Spinal cord (tissue), 9 donors: ENCODE measurements at regions not wholly inside any gene's neighbourhood (a gene's known extent, or its start where the extent isn't known, plus 50 kb on each side); places are given as distances from the start of the nearest gene placed in this dataset.
A peak's percentile ranks its signal among the peaks of the same experiment; 100 is the strongest.

Source experiments
- DNase-seq, 6 donors: peaks; one replicate each; pipeline versions ENCODE4 v3.0.0 to v3.0.0-alpha.2; 2013 to 2015; ENCODE audit warnings: low spot score in 6 of 6, low read depth in 4 of 6
- H3K27ac ChIP-seq: one replicate; pipeline ENCODE4 v1.5.1; 2013; ENCODE audit warnings: low read depth, low read length, control low read depth
- H3K27me3 ChIP-seq: one replicate; pipeline ENCODE4 v1.6.1; 2013; ENCODE audit warnings: low read length; ENCODE audit not compliant: control insufficient read depth, insufficient read depth
- H3K36me3 ChIP-seq: one replicate; pipeline ENCODE4 v1.6.1; 2013; ENCODE audit warnings: low read length; ENCODE audit not compliant: control insufficient read depth, insufficient read depth
- H3K4me1 ChIP-seq: one replicate; pipeline ENCODE4 v1.6.1; 2013; ENCODE audit warnings: low read length; ENCODE audit not compliant: control insufficient read depth, insufficient read depth
- H3K4me3 ChIP-seq: one replicate; pipeline ENCODE4 v1.5.1; 2013; ENCODE audit warnings: low read depth, low read length, control low read depth
- H3K9me3 ChIP-seq: one replicate; pipeline ENCODE4 v1.6.1; 2013; ENCODE audit warnings: low read length; ENCODE audit not compliant: control insufficient read depth, insufficient read depth
- WGBS: methylation state at CpG from one replicate; pipeline ENCODE4 v1.1.5; 2013; ENCODE audit warnings: missing lambda C conversion rate; ENCODE audit not compliant: insufficient coverage; 5-methylcytosine and 5-hydroxymethylcytosine counted together
- donor health status: healthy.

GRCh38 chr11:92129811-92130210 is 94.8 kb upstream of the FAT3 start:
- no peak overlapping the region for H3K27ac ChIP-seq
- peak in 1 of 6 donors; percentile 21 for DNase-seq
- no peaks in the 10 kb centered on the region for H3K27me3 ChIP-seq
- H3K4me3 ChIP-seq = no peak overlapping the region
- 43% methylated on average over 1 of the region's 1 CpG for WGBS
- no peaks in the 10 kb centered on the region for H3K9me3 ChIP-seq
- no peaks in the 10 kb centered on the region for H3K36me3 ChIP-seq
- no peaks in the 10 kb centered on the region for H3K4me1 ChIP-seq

GRCh38 chr11:92128026-92128425 is 96.6 kb upstream of the FAT3 start:
- no CpG with 5 or more reads among the region's 2 CpGs for WGBS
- no peaks in the 10 kb centered on the region for H3K9me3 ChIP-seq
- no peak for DNase-seq
- H3K27ac ChIP-seq = no peak overlapping the region
- H3K4me1 ChIP-seq = no peaks in the 10 kb centered on the region
- no peaks in the 10 kb centered on the region for H3K36me3 ChIP-seq
- no peaks in the 10 kb centered on the region for H3K27me3 ChIP-seq
- H3K4me3 ChIP-seq = no peak overlapping the region

GRCh38 chr11:92125321-92125720 is 99.3 kb upstream of the FAT3 start:
- Histone ChIP-seq H3K9me3 (no peaks in the 10 kb centered on the region), H3K36me3 (no peaks in the 10 kb centered on the region), H3K4me3 (no peak overlapping the region), H3K4me1 (no peaks in the 10 kb centered on the region), H3K27me3 (no peaks in the 10 kb centered on the region), H3K27ac (no peak overlapping the region)
- DNase-seq = no peak

- H3K9me3 ChIP-seq = no peaks in the 10 kb centered on the region
- H3K27ac ChIP-seq = no peak overlapping the region
- H3K27me3 ChIP-seq = no peaks in the 10 kb centered on the region
- peak in 1 of 6 donors; percentile 15 for DNase-seq
- H3K4me1 ChIP-seq = no peaks in the 10 kb centered on the region
- no peaks in the 10 kb centered on the region for H3K36me3 ChIP-seq
- H3K4me3 ChIP-seq = no peak overlapping the region
- WGBS = 100% methylated on average over 1 of the region's 1 CpG
Observed at GRCh38 chr11:92123540-92123939, 101.1 kb upstream of the FAT3 start.

GRCh38 chr11:92122561-92122960 is 102.1 kb upstream of the FAT3 start:
- no peak for DNase-seq
- no CpG with 5 or more reads among the region's 1 CpG for WGBS

GRCh38 chr11:92111287-92111686 is 113.3 kb upstream of the FAT3 start:
- WGBS = 87% methylated on average over 4 of the region's 4 CpGs

More at GRCh38 chr11:92122561-92122960, 102.1 kb upstream of the FAT3 start:
- Histone ChIP-seq H3K27me3 (no peaks in the 10 kb centered on the region), H3K36me3 (no peaks in the 10 kb centered on the region), H3K4me3 (no peak overlapping the region), H3K27ac (no peak overlapping the region), H3K4me1 (no peaks in the 10 kb centered on the region), H3K9me3 (no peaks in the 10 kb centered on the region)

GRCh38 chr11:92109466-92109865 is 115.2 kb upstream of the FAT3 start:
- WGBS = 63% methylated on average over 1 of the region's 1 CpG
- H3K4me3 ChIP-seq = no peak overlapping the region
- H3K36me3 ChIP-seq = no peaks in the 10 kb centered on the region
- H3K9me3 ChIP-seq = peaks cover 2% of the 10 kb centered on the region
- DNase-seq = no peak
- H3K4me1 ChIP-seq = no peaks in the 10 kb centered on the region
- no peak overlapping the region for H3K27ac ChIP-seq
- no peaks in the 10 kb centered on the region for H3K27me3 ChIP-seq

More at GRCh38 chr11:92111287-92111686, 113.3 kb upstream of the FAT3 start:
- Histone ChIP-seq H3K4me1 (no peaks in the 10 kb centered on the region), H3K4me3 (no peak overlapping the region), H3K27ac (no peak overlapping the region), H3K36me3 (no peaks in the 10 kb centered on the region), H3K9me3 (peaks cover 2% of the 10 kb centered on the region), H3K27me3 (no peaks in the 10 kb centered on the region)
- DNase-seq = no peak

GRCh38 chr11:92107331-92107730 is 117.3 kb upstream of the FAT3 start:
- no peak for DNase-seq
- H3K4me3 ChIP-seq = no peak overlapping the region
- no peaks in the 10 kb centered on the region for H3K27me3 ChIP-seq
- no peak overlapping the region for H3K27ac ChIP-seq
- WGBS = 95% methylated on average over 2 of the region's 5 CpGs
- H3K4me1 ChIP-seq = no peaks in the 10 kb centered on the region
- no peaks in the 10 kb centered on the region for H3K9me3 ChIP-seq
- H3K36me3 ChIP-seq = no peaks in the 10 kb centered on the region

GRCh38 chr11:92104349-92104748 is 120.3 kb upstream of the FAT3 start:
- H3K27me3 ChIP-seq = no peaks in the 10 kb centered on the region
- H3K4me3 ChIP-seq = no peak overlapping the region
- no peaks in the 10 kb centered on the region for H3K4me1 ChIP-seq
- WGBS = no CpG with 5 or more reads among the region's 1 CpG
- no peaks in the 10 kb centered on the region for H3K36me3 ChIP-seq
- H3K27ac ChIP-seq = no peak overlapping the region
- no peaks in the 10 kb centered on the region for H3K9me3 ChIP-seq
- DNase-seq = no peak

- WGBS = no CpG with 5 or more reads among the region's 1 CpG
- H3K4me1 ChIP-seq = no peaks in the 10 kb centered on the region
- H3K36me3 ChIP-seq = no peaks in the 10 kb centered on the region
- H3K4me3 ChIP-seq = no peak overlapping the region
- peak in 1 of 6 donors; percentile 34 for DNase-seq
- H3K27ac ChIP-seq = no peak overlapping the region
- no peaks in the 10 kb centered on the region for H3K9me3 ChIP-seq
- no peaks in the 10 kb centered on the region for H3K27me3 ChIP-seq
Observed at GRCh38 chr11:92101920-92102319, 122.7 kb upstream of the FAT3 start.
